IPS-NIHi7 (cell line): ENCODE measurements at regions not wholly inside any gene's neighbourhood (a gene's known extent, or its start where the extent isn't known, plus 50 kb on each side); places are given as distances from the start of the nearest gene placed in this dataset.
"Not testable (repeated sequence)": the region's sequence is repeated elsewhere in the genome, so short reads cannot be mapped to it uniquely, and the experiment has no call there.

Experiments used
- DNase-seq: peaks from one replicate; pipeline ENCODE4 v3.0.0; 2012; ENCODE audit warnings: mixed read lengths; ENCODE audit errors: extremely low spot score

DNA sequence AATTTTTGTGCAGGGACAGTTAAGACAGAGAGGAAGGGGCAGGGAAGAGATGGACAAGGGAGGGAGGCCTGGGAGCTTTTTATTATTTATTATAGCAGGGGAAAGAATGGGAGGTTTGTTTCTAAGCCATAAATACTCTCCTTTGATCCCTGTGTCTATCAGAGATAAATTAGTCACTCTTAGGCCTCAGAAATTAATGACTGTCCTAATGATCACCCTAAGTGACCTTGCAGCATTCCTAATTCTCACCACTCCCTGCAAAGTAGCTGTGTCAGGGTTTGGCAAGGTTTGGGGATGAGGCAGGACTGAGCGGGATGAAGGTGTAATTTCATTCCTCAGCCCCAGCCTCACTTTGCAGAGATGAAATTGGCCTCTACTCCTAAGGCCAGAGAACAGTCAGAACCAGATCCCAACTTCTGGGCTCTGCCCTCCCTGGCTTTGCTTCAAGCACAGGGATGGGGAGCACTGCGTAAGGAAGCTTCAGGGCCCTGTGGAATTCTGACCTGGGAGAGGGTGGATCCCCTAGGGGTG is 95.0 kb downstream of the TMEM17 start:
- no peak for DNase-seq

DNA sequence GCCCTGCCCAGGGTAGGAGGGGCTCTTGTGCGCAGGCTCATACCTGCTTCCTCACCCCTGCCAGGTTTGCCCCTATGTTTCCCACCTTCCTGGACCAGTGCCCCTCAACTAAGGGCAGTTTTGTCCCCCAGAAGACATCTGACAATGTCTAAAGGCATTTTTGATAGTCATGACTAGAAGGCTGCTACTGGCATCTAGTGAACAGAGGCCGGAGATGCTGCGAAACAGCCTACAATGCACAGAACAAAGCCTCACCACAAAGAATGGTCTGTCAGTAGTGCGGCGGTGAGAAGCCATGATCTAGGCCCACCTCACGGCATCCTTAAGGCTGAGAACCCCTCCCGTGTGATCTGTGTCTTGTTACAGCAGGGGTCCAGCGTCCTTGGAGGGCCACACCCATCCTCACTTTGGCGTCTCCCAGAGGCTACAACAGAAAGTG is 96.0 kb downstream of the TMEM17 start:
- peak; percentile 9 for DNase-seq

- no peak for DNase-seq
Measured at GRCh38 chr2:62409442-62409841, 96.6 kb downstream of the TMEM17 start.

GRCh38 chr2:62408241-62408677 is 97.7 kb downstream of the TMEM17 start:
- no peak for DNase-seq

DNA sequence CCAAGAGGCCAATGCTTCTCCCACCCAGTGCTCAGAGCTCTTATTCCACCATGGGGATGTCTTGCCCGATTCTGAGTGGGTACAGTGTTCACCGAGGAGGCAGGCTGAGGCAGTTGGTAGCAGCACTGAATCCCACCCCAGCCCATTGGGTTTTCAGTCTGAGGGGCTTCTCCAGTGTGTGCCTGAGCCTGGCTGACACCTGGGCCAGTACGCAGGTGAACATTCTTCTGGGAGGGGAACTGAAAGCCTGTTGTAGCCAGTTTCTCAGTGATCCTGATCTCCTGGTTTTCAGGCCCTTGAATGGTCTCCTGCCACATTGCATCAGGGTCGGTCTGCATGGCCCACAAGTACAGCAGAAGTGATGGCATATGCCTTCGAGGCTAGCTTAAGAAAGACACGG is 98.2 kb downstream of the TMEM17 start:
- no peak for DNase-seq

GRCh38 chr2:62407401-62407800 is 98.6 kb downstream of the TMEM17 start:
- DNase-seq = no peak

GRCh38 chr2:62406573-62407043 is 99.4 kb downstream of the TMEM17 start:
- DNase-seq = no peak

GRCh38 chr2:62404913-62405312 is 101.1 kb downstream of the TMEM17 start:
- DNase-seq = no peak

DNA sequence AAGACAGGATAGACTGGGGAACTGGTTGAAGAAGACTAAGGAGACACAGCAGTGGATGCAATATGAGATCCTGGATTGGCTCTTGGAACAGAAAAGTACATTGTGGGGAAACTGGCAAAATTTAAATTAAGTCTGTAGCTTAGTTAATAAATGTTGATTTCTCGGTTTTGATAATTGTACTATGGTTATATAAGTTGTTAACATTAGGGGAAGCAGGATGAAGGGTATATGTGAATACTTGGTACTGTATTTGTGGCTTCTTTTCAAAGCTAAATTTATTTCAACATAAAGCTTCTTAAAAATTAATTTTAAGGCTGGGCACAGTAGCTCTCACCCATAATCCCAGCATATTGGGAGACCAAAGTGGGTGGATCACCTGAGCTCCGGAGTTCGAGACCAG is 103.8 kb downstream of the TMEM17 start:
- no peak for DNase-seq

- DNase-seq = peak; percentile 4
Measured at GRCh38 chr2:62398356-62398755, 107.6 kb downstream of the TMEM17 start.

GRCh38 chr2:62396880-62397279 is 109.1 kb downstream of the TMEM17 start:
- no peak for DNase-seq

GRCh38 chr2:62393293-62393692 is 112.7 kb downstream of the TMEM17 start:
- DNase-seq = no peak

DNA sequence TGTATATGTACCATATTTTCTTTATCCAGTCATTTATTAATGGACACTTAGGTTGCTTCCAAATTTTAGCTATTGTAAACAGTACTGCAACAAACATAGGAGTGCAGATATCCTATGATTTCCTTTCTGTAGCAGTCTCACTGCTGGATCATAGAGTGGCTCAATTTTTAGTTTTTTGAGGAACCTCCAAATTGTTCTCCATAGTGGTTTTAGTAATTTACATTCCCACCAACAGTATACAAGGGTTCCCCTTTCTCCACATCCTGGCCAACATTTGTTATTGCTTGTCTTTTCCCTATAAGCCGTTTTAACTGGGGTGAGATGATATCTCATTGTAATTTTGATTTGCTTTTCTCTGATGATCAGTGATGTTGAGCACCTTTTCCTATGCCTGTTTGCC is 114.3 kb downstream of the TMEM17 start:
- no peak for DNase-seq

DNA sequence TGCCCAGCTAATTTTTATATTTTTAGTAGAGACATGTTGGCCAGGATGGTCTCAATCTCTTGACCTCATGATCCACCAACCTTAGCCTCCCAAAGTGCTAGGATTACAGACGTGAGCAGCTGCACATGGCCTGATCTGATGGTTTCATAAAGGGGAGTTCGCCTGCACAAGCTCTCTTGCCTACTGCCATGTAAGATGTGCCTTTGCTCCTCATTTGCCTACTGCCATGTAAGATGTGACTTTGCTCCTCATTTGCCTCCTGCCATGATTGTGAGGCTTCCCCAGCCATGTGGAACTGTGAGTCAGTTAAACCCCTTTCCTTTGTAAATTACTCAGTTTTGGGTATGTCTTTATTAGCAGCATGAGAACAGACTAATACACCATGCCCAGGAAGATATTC is 119.6 kb downstream of the TMEM17 start:
- DNase-seq = not testable (repeated sequence)

DNA sequence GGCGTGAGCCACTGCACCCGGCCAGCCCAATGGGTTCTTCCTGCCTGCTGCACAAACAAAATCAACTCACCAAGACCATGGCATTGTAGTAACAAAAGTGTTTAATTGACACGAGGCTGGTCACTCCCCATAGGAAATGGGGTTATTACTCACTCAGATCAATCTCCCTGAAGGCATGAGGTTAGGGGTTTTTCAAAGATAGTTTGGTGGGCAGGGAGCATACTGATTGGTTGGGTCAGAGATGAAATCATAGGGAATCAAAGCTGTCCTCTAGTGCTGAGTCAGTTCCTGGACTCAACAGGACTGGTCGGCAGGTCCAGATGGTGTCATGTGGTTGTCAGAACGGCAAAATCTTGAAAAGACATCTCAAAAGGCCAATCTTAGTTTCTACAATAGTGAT is 122.1 kb downstream of the TMEM17 start:
- DNase-seq = no peak

GRCh38 chr2:62382757-62383156 is 123.2 kb downstream of the TMEM17 start:
- DNase-seq = no peak

DNA sequence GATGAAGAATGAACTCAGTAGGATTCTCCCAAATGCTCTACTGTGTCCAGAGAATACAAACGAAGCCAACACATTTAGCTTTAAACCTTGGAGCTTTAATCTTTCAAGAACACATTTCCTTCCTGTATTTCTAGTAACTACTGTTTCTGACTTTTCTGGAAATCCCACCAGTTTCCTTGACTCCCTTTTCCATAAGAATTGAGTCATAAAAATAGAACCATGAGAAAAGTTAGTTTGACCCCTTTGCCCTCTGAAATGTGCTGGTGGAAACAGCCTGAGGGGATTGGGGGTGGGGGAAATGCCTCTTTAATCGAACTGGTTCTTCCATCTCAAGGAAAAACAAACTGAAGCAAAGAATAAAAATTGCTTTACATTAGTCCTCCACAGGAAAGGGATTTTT is 123.9 kb downstream of the TMEM17 start:
- no peak for DNase-seq

DNA sequence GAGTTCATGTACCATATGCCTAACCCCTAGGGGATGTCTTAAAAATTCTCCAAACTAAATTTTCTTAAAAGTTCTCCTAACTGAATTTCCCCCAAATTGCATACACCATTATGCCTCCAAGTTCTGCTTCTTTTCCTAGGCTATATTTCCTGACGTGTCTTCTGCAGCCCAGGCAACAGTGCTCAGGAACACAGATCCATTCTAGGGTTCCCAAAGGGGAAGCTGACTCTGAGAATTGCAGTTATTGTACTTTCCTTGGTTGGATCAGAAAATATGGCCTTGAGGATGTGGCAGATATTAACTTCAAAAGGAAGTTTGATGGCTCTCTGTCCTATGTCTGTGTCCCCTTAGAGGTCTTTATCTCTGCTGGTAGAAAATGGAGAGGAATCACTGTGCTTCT is 124.3 kb downstream of the TMEM17 start:
- no peak for DNase-seq

DNA sequence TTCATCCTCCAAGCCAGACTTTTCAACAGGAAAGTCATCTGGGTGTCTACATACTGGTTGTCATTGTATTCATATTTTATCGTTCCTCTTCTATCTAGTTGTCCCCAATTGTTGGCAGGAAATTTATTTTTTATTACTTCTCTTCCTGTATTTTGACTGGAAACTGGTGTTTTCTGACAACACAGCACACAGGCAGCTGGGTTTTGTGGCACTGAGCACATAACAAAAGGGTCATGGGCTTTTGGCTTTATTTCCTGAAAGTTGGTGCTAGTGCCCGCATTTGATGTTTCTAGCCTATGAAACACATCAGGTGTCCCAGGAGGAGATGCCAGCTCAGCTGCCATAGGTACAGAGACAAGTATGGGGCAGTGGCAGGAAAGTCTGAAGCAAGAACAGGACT is 126.4 kb downstream of the TMEM17 start:
- DNase-seq = no peak

GRCh38 chr2:62375113-62375420 is 130.9 kb downstream of the TMEM17 start:
- no peak for DNase-seq

DNA sequence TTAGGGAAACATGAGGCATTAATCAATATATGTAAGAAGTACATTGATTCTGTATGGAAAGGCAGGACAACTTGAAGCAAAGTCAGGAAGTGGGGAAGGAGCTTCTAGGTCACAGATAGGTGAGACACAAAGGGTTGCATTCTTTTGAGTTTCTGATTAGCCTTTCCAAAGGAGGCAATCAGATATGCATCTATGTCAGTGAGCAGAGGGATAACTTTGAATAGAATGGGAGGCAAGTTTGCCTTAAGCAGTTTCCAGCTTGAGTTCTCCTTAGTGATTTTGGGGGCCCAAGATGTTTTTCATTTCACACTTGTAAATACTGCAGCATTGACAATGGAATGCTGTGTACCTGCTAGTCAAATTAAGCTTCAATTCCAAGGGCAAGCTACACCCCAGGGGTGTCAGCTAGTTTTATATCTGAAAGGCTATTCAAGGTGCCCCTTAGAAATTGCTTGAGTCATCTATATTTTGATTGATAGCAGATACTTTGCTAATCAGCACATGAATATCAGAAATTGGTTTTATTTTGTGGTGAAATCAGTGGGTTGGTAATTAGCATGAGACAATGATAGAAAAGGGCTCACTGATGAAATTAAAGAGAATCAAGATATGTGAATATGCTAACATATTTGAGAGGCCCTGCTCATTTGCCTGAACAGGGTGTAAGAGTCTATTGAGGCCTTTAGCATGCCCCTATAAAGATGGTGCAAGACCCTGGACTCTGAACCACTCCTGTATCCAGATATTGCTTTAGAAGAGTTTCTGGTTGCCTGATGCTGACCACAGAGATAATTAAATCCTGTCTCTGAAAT is 131.5 kb downstream of the TMEM17 start:
- DNase-seq = no peak

GRCh38 chr2:62372824-62373223 is 133.2 kb downstream of the TMEM17 start:
- no peak for DNase-seq
